ENCODE measurements at regions not wholly inside any gene's neighbourhood (a gene's known extent, or its start where the extent isn't known, plus 50 kb on each side); places are given as distances from the start of the nearest gene placed in this dataset.

DNA sequence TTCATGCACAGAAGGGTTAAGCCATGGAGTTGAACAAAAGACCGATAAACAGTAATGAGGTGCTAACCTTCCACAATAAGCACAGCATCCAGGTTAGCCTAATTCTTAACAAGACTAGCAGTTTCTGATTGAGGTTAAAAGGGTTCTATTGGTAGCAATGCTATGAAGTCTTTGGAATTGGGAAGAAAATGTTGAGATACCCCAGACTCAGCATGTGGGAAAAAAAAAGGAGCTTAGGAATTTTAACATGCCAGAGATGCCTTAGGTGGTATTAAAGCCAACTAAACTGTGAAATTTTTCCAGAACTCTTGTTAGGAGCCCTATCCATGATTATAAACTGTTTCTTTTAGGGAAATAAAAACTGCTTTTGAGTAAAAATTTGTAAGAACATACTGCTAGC lies 391.7 kb downstream of the GABRG1 start:
- no peaks in the 10 kb centered on the region for H3K36me3 ChIP-seq (ENCODE audit: control insufficient read depth in 1 of 2, insufficient read depth in 2 of 2, low read length in 2 of 2)
- no peaks in the 10 kb centered on the region for H3K9me3 ChIP-seq (ENCODE audit: control insufficient read depth in 1 of 2, low read length in 2 of 2)
- H3K4me1 ChIP-seq (ENCODE audit: control insufficient read depth in 1 of 2, insufficient read depth in 2 of 2, low read length in 2 of 2), result no peaks in the 10 kb centered on the region
- H3K9ac ChIP-seq (ENCODE audit: low read depth in 1 of 2, low read length in 2 of 2), result no peak overlapping the region
- no peak overlapping the region for H3K4me3 ChIP-seq (ENCODE audit: low read depth in 1 of 2, low read length in 2 of 2)
- H3K27ac ChIP-seq (ENCODE audit: low read depth, low read length), result no peak overlapping the region
- H3K27me3 ChIP-seq (ENCODE audit: control insufficient read depth in 1 of 2, insufficient read depth in 2 of 2, low read length in 2 of 2), result no peaks in the 10 kb centered on the region

DNA sequence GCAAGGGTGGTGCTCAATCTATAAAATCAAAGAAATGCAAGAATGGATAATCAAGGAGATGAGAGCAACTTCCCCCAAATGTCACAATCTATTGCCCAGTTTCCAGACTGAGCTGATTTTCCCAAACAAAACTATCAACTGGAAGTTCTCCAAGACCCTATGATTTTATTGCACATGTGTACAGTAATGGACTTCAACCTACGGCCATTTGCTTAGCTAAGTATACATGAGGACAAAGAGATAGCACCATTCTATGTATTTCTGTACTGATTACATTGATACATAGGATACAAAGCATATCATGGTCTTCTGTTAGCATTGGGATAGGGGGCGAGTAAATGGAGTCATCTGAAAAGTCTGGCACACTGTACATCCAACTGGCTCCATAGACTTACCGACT lies 407.8 kb downstream of the GABRG1 start:
- Histone ChIP-seq H3K27ac (ENCODE audit: low read depth, low read length) (no peak overlapping the region), H3K4me3 (ENCODE audit: low read depth in 1 of 2, low read length in 2 of 2) (no peak overlapping the region), H3K36me3 (ENCODE audit: control insufficient read depth in 1 of 2, insufficient read depth in 2 of 2, low read length in 2 of 2) (no peaks in the 10 kb centered on the region), H3K9ac (ENCODE audit: low read depth in 1 of 2, low read length in 2 of 2) (no peak overlapping the region), H3K9me3 (ENCODE audit: control insufficient read depth in 1 of 2, low read length in 2 of 2) (no peaks in the 10 kb centered on the region), H3K4me1 (ENCODE audit: control insufficient read depth in 1 of 2, insufficient read depth in 2 of 2, low read length in 2 of 2) (peaks cover 0 to 8% of the 10 kb centered on the region in 2 donors), H3K27me3 (ENCODE audit: control insufficient read depth in 1 of 2, insufficient read depth in 2 of 2, low read length in 2 of 2) (no peaks in the 10 kb centered on the region)

DNA sequence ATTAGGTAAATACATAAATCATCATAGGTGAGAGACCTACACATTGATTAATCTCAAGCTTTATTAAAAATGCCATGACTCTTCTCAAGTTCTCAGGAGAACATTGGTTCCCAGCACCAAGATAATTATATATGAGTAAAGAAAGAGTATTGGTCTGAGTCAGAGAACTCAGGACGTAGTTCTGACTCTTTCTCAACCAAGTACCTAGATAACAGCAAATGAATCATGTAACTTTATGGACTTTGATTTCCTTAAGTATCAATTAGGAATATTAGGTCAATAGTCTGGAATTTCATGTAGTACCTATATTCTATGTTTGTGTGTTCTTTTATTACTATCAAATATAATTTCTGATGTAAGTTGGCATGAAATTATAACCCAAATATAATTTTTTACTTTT lies 409.9 kb downstream of the GABRG1 start:
- no peaks in the 10 kb centered on the region for H3K27me3 ChIP-seq (ENCODE audit: control insufficient read depth in 1 of 2, insufficient read depth in 2 of 2, low read length in 2 of 2)
- no peak overlapping the region for H3K27ac ChIP-seq (ENCODE audit: low read depth, low read length)

GRCh38 chr4:45701621-45702020 lies 422.2 kb downstream of the GABRG1 start:
- H3K27ac ChIP-seq (ENCODE audit: low read depth, low read length), result no peak overlapping the region
- no peaks in the 10 kb centered on the region for H3K9me3 ChIP-seq (ENCODE audit: control insufficient read depth in 1 of 2, low read length in 2 of 2)
- no peak overlapping the region for H3K9ac ChIP-seq (ENCODE audit: low read depth in 1 of 2, low read length in 2 of 2)
- no peaks in the 10 kb centered on the region for H3K27me3 ChIP-seq (ENCODE audit: control insufficient read depth in 1 of 2, insufficient read depth in 2 of 2, low read length in 2 of 2)
- no peaks in the 10 kb centered on the region for H3K36me3 ChIP-seq (ENCODE audit: control insufficient read depth in 1 of 2, insufficient read depth in 2 of 2, low read length in 2 of 2)
- H3K4me3 ChIP-seq (ENCODE audit: low read depth in 1 of 2, low read length in 2 of 2), result no peak overlapping the region
- no peaks in the 10 kb centered on the region for H3K4me1 ChIP-seq (ENCODE audit: control insufficient read depth in 1 of 2, insufficient read depth in 2 of 2, low read length in 2 of 2)

More for the DNA sequence above, 409.9 kb downstream of the GABRG1 start:
- no peaks in the 10 kb centered on the region for H3K36me3 ChIP-seq (ENCODE audit: control insufficient read depth in 1 of 2, insufficient read depth in 2 of 2, low read length in 2 of 2)
- H3K4me3 ChIP-seq (ENCODE audit: low read depth in 1 of 2, low read length in 2 of 2), result no peak overlapping the region
- H3K4me1 ChIP-seq (ENCODE audit: control insufficient read depth in 1 of 2, insufficient read depth in 2 of 2, low read length in 2 of 2), result peaks cover 0 to 8% of the 10 kb centered on the region in 2 donors
- no peak overlapping the region for H3K9ac ChIP-seq (ENCODE audit: low read depth in 1 of 2, low read length in 2 of 2)
- H3K9me3 ChIP-seq (ENCODE audit: control insufficient read depth in 1 of 2, low read length in 2 of 2), result no peaks in the 10 kb centered on the region

DNA sequence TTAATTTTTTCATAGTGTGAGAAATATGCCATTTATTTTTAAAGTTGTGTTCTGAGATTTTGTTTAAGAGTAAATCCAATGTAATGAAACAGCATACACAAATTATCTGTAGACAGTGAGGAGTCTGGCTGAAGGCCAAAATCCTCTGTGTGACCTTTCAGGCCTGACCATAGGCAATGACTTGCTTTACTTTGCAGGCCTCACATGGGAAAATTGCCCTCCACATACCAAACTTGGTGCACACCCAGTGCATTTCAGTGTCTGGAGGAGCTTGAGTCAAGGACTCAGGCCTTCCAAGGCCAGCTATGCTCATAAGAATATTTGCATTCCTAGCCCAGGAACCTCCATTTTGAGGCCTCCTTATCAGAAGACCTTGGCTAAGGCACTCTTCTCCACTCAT lies 430.1 kb downstream of the GABRG1 start:
- H3K4me3 ChIP-seq (ENCODE audit: low read depth in 1 of 2, low read length in 2 of 2), result no peak overlapping the region
- no peaks in the 10 kb centered on the region for H3K4me1 ChIP-seq (ENCODE audit: control insufficient read depth in 1 of 2, insufficient read depth in 2 of 2, low read length in 2 of 2)
- no peak overlapping the region for H3K9ac ChIP-seq (ENCODE audit: low read depth in 1 of 2, low read length in 2 of 2)
- H3K27me3 ChIP-seq (ENCODE audit: control insufficient read depth in 1 of 2, insufficient read depth in 2 of 2, low read length in 2 of 2), result no peaks in the 10 kb centered on the region
- H3K36me3 ChIP-seq (ENCODE audit: control insufficient read depth in 1 of 2, insufficient read depth in 2 of 2, low read length in 2 of 2), result no peaks in the 10 kb centered on the region
- no peak overlapping the region for H3K27ac ChIP-seq (ENCODE audit: low read depth, low read length)
- H3K9me3 ChIP-seq (ENCODE audit: control insufficient read depth in 1 of 2, low read length in 2 of 2), result no peaks in the 10 kb centered on the region

- no peak overlapping the region for H3K27ac ChIP-seq (ENCODE audit: low read depth, low read length)
- no peaks in the 10 kb centered on the region for H3K9me3 ChIP-seq (ENCODE audit: control insufficient read depth in 1 of 2, low read length in 2 of 2)
- H3K9ac ChIP-seq (ENCODE audit: low read depth in 1 of 2, low read length in 2 of 2), result no peak overlapping the region
- no peaks in the 10 kb centered on the region for H3K36me3 ChIP-seq (ENCODE audit: control insufficient read depth in 1 of 2, insufficient read depth in 2 of 2, low read length in 2 of 2)
- no peaks in the 10 kb centered on the region for H3K27me3 ChIP-seq (ENCODE audit: control insufficient read depth in 1 of 2, insufficient read depth in 2 of 2, low read length in 2 of 2)
- no peaks in the 10 kb centered on the region for H3K4me1 ChIP-seq (ENCODE audit: control insufficient read depth in 1 of 2, insufficient read depth in 2 of 2, low read length in 2 of 2)
- H3K4me3 ChIP-seq (ENCODE audit: low read depth in 1 of 2, low read length in 2 of 2), result no peak overlapping the region
These were observed 431.6 kb downstream of the GABRG1 start for GRCh38 chr4:45692131-45692735.

GRCh38 chr4:45688341-45688740 lies 435.5 kb downstream of the GABRG1 start:
- H3K36me3 ChIP-seq (ENCODE audit: control insufficient read depth in 1 of 2, insufficient read depth in 2 of 2, low read length in 2 of 2), result no peaks in the 10 kb centered on the region
- no peaks in the 10 kb centered on the region for H3K27me3 ChIP-seq (ENCODE audit: control insufficient read depth in 1 of 2, insufficient read depth in 2 of 2, low read length in 2 of 2)
- H3K4me1 ChIP-seq (ENCODE audit: control insufficient read depth in 1 of 2, insufficient read depth in 2 of 2, low read length in 2 of 2), result no peaks in the 10 kb centered on the region
- no peak overlapping the region for H3K9ac ChIP-seq (ENCODE audit: low read depth in 1 of 2, low read length in 2 of 2)
- no peaks in the 10 kb centered on the region for H3K9me3 ChIP-seq (ENCODE audit: control insufficient read depth in 1 of 2, low read length in 2 of 2)
- no peak overlapping the region for H3K27ac ChIP-seq (ENCODE audit: low read depth, low read length)
- H3K4me3 ChIP-seq (ENCODE audit: low read depth in 1 of 2, low read length in 2 of 2), result no peak overlapping the region

- Histone ChIP-seq H3K27ac (ENCODE audit: low read depth, low read length) (no peak overlapping the region), H3K27me3 (ENCODE audit: control insufficient read depth in 1 of 2, insufficient read depth in 2 of 2, low read length in 2 of 2) (no peaks in the 10 kb centered on the region), H3K4me3 (ENCODE audit: low read depth in 1 of 2, low read length in 2 of 2) (no peak overlapping the region), H3K9ac (ENCODE audit: low read depth in 1 of 2, low read length in 2 of 2) (no peak overlapping the region), H3K9me3 (ENCODE audit: control insufficient read depth in 1 of 2, low read length in 2 of 2) (no peaks in the 10 kb centered on the region), H3K4me1 (ENCODE audit: control insufficient read depth in 1 of 2, insufficient read depth in 2 of 2, low read length in 2 of 2) (no peaks in the 10 kb centered on the region), H3K36me3 (ENCODE audit: control insufficient read depth in 1 of 2, insufficient read depth in 2 of 2, low read length in 2 of 2) (no peaks in the 10 kb centered on the region)
These were observed 444.4 kb downstream of the GABRG1 start for GRCh38 chr4:45679411-45679810.

DNA sequence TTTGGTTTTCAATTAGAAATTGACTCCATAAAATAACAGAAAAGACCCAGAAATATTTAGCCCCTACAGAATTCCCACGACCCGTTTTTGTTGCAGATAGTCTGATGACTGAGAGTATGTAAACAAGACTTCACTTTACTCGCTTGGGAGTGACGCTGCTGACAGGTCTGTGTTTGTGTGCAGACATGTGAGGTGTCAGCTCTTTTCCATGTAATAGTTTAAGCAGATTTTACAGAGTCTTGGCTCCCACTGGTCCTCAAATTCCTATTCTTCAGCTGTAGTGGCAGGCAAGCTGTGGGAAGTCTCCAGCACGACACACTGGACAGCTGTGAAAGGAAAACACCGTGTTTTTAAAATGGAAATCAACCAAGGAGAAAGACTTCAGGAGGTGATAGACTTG lies 455.7 kb downstream of the GABRG1 start:
- H3K4me1 ChIP-seq (ENCODE audit: control insufficient read depth in 1 of 2, insufficient read depth in 2 of 2, low read length in 2 of 2), result no peaks in the 10 kb centered on the region

DNA sequence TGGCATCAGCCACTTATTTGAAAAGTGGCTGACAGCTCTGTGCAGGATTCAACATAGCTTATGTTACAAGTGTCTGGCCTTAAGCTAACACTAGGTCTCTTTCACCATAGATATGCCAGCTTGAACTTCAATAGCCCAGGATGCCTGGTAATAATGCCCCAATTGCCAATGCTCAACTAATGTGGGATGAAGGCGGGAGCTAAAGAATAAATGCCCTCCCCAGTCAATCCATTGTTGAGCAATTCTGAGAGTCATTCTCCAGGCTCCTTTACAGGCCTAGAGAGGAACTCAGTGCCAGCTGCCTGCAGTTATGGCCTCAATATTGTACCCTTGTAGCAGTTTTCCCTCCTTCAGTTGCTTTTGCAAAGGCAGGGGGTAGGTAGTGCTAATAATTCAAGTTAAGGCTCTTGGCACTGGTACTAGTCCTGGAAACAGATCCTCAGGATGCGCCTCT lies 460.2 kb downstream of the GABRG1 start:
- Histone ChIP-seq H3K9me3 (ENCODE audit: control insufficient read depth in 1 of 2, low read length in 2 of 2) (no peaks in the 10 kb centered on the region), H3K9ac (ENCODE audit: low read depth in 1 of 2, low read length in 2 of 2) (no peak overlapping the region), H3K36me3 (ENCODE audit: control insufficient read depth in 1 of 2, insufficient read depth in 2 of 2, low read length in 2 of 2) (no peaks in the 10 kb centered on the region), H3K4me3 (ENCODE audit: low read depth in 1 of 2, low read length in 2 of 2) (no peak overlapping the region), H3K27ac (ENCODE audit: low read depth, low read length) (no peak overlapping the region), H3K4me1 (ENCODE audit: control insufficient read depth in 1 of 2, insufficient read depth in 2 of 2, low read length in 2 of 2) (no peaks in the 10 kb centered on the region), H3K27me3 (ENCODE audit: control insufficient read depth in 1 of 2, insufficient read depth in 2 of 2, low read length in 2 of 2) (no peaks in the 10 kb centered on the region)

More for the DNA sequence above, 455.7 kb downstream of the GABRG1 start:
- Histone ChIP-seq H3K27me3 (ENCODE audit: control insufficient read depth in 1 of 2, insufficient read depth in 2 of 2, low read length in 2 of 2) (no peaks in the 10 kb centered on the region), H3K9ac (ENCODE audit: low read depth in 1 of 2, low read length in 2 of 2) (no peak overlapping the region), H3K9me3 (ENCODE audit: control insufficient read depth in 1 of 2, low read length in 2 of 2) (no peaks in the 10 kb centered on the region), H3K4me3 (ENCODE audit: low read depth in 1 of 2, low read length in 2 of 2) (no peak overlapping the region), H3K36me3 (ENCODE audit: control insufficient read depth in 1 of 2, insufficient read depth in 2 of 2, low read length in 2 of 2) (no peaks in the 10 kb centered on the region), H3K27ac (ENCODE audit: low read depth, low read length) (no peak overlapping the region)

GRCh38 chr4:45663003-45663402 lies 460.9 kb downstream of the GABRG1 start:
- H3K9me3 ChIP-seq (ENCODE audit: control insufficient read depth in 1 of 2, low read length in 2 of 2), result no peaks in the 10 kb centered on the region
- no peaks in the 10 kb centered on the region for H3K36me3 ChIP-seq (ENCODE audit: control insufficient read depth in 1 of 2, insufficient read depth in 2 of 2, low read length in 2 of 2)
- H3K27me3 ChIP-seq (ENCODE audit: control insufficient read depth in 1 of 2, insufficient read depth in 2 of 2, low read length in 2 of 2), result no peaks in the 10 kb centered on the region
- no peak overlapping the region for H3K9ac ChIP-seq (ENCODE audit: low read depth in 1 of 2, low read length in 2 of 2)
- no peak overlapping the region for H3K4me3 ChIP-seq (ENCODE audit: low read depth in 1 of 2, low read length in 2 of 2)
- no peaks in the 10 kb centered on the region for H3K4me1 ChIP-seq (ENCODE audit: control insufficient read depth in 1 of 2, insufficient read depth in 2 of 2, low read length in 2 of 2)
- no peak overlapping the region for H3K27ac ChIP-seq (ENCODE audit: low read depth, low read length)
